Gastrocnemius medialis (tissue), 4 donors: ENCODE measurements at regions not wholly inside any gene's neighbourhood (a gene's known extent, or its start where the extent isn't known, plus 50 kb on each side); places are given as distances from the start of the nearest gene placed in this dataset.

ENCODE experiments used
- ATAC-seq, 2 donors: fragments of 150-250 bp; one replicate each; pipeline ENCODE4 v1.9.1; 2016
- DNase-seq, 2 donors: peaks; one replicate each; pipeline ENCODE4 v3.0.0-alpha.2; 2019
- H3K27ac ChIP-seq, 4 donors: fragments of 200-600 bp; sonication (generic); 1 replicate in 1 of 4; 2 replicates in 3 of 4; pipeline ENCODE4 v1.5.1; 2016 to 2018; ENCODE audit warnings: mild to moderate bottlenecking in 2 of 4, moderate library complexity in 1 of 4
- H3K27me3 ChIP-seq, 3 donors: fragments of 200-600 bp; sonication (generic) in 2 of 3; 1 replicate in 1 of 3; 2 replicates in 2 of 3; pipeline versions ENCODE4 v1.5.1 to v1.6.0; 2016 to 2019; ENCODE audit warnings: mild to moderate bottlenecking in 1 of 3, moderate library complexity in 1 of 3
- H3K36me3 ChIP-seq, 2 donors: fragments of 200-600 bp; sonication (generic) in 1 of 2; one replicate each; pipeline ENCODE4 v1.5.1; 2017 to 2018
- H3K4me1 ChIP-seq, 2 donors: fragments of 200-600 bp; sonication (generic) in 1 of 2; one replicate each; pipeline ENCODE4 v1.5.1; 2016 to 2017; ENCODE audit warnings: mild to moderate bottlenecking in 2 of 2
- H3K4me3 ChIP-seq, 4 donors: fragments of 200-600 bp; sonication (generic) in 3 of 4; 1 replicate in 1 of 4; 2 replicates in 3 of 4; pipeline ENCODE4 v1.5.1; 2016 to 2019; ENCODE audit warnings: mild to moderate bottlenecking in 2 of 4
- H3K9me3 ChIP-seq, 3 donors: fragments of 200-600 bp; sonication (generic) in 2 of 3; 1 replicate in 1 of 3; 2 replicates in 2 of 3; pipeline ENCODE4 v1.5.1; 2016 to 2019
- POLR2A ChIP-seq, 2 donors: fragments of 450-650 bp; IDR thresholded peaks; one replicate each; pipeline ENCODE4 v1.6.1; 2017; ENCODE audit warnings: antibody characterized with exemption in 2 of 2, mild to moderate bottlenecking in 2 of 2, moderate library complexity in 2 of 2
- in situ Hi-C, 4 donors: fragments of 200-750 bp; cut with MboI; loops; one replicate each; pipeline versions ENCODE4 v1.15.0 to v1.8.0; 2017; ENCODE audit warnings: low sequenced_read_pairs in 4 of 4
- intact Hi-C: fragments of 100-400 bp; cut with DNase I; formaldehyde crosslinking; loops from one replicate; pipeline ENCODE4 v1.15.1; 2023; ENCODE audit warnings: low total_unique reads
- TF ChIP-seq, protein P1 (sequence below), 5 experiments: fragments of 450-650 bp in 3 of 5; fragments of 200-600 bp in 2 of 5; sonication (generic) in 2 of 5; IDR thresholded peaks in 4 of 5; conservative IDR thresholded peaks in 1 of 5; 1 replicate in 4 of 5; 2 replicates in 1 of 5; pipeline ENCODE4 v1.5.1; 2016 to 2019; ENCODE audit warnings: antibody characterized with exemption in 5 of 5, mild to moderate bottlenecking in 3 of 5, moderate library complexity in 3 of 5

DNA sequence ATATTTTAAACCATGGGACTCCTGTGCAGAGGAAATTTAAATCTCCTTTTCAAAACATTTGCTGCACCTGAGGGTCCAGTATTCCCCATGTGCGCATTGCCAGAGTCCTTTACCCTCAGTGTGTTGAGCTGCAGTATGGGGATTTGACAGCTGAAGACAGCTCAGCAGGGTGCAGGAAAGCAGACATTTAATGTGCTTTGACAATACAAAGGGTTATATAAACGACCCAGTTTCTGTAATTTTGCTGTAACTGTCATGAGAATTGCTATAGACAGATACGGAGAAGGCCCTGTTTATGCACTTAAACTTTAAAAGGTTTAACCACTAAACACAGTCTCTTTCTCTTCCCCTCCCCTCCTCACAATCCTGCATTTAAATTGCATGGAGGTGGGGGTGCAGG lies 393.4 kb downstream of the MID1IP1 start:
- TF ChIP-seq, protein P1, sequence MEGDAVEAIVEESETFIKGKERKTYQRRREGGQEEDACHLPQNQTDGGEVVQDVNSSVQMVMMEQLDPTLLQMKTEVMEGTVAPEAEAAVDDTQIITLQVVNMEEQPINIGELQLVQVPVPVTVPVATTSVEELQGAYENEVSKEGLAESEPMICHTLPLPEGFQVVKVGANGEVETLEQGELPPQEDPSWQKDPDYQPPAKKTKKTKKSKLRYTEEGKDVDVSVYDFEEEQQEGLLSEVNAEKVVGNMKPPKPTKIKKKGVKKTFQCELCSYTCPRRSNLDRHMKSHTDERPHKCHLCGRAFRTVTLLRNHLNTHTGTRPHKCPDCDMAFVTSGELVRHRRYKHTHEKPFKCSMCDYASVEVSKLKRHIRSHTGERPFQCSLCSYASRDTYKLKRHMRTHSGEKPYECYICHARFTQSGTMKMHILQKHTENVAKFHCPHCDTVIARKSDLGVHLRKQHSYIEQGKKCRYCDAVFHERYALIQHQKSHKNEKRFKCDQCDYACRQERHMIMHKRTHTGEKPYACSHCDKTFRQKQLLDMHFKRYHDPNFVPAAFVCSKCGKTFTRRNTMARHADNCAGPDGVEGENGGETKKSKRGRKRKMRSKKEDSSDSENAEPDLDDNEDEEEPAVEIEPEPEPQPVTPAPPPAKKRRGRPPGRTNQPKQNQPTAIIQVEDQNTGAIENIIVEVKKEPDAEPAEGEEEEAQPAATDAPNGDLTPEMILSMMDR (IDR thresholded peaks at IDR 0.05 in 4 of 5, conservative IDR thresholded peaks at IDR 0.05 in 1 of 5): no peak
- no peak for TF ChIP-seq POLR2A (IDR thresholded peaks at IDR 0.05)
- Histone ChIP-seq H3K27me3 (peaks cover 0 to 3% (median 0%) of the 10 kb centered on the region in 3 donors), H3K4me1 (no peaks in the 10 kb centered on the region), H3K9me3 (no peaks in the 10 kb centered on the region), H3K36me3 (no peaks in the 10 kb centered on the region), H3K4me3 (no peak overlapping the region), H3K27ac (no peak overlapping the region)
- ATAC-seq: no peak
- in situ Hi-C loops: no loop called here
- intact Hi-C loops: no loop called here
- DNase-seq: no peak

DNA sequence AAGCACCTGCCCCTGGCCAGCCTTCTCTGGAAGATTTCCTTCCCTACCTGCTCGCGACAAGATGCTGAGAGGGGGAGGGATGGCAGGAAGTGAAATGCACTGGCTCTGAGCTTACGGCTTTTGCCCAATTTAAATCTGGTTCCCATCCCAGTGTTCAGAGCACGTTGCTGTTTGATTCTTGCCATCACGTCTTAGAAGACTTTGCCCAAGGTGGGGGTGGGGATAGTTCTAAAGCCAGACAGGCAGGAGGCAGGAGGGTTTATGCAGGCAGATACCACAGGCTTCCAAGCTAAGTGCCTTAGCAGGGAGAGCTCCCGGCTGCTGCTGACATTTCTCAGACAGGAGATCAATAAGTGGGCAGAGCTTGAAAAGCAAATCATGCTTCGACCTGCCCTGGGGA lies 393.9 kb downstream of the MID1IP1 start:
- intact Hi-C loops (no loop called here), in situ Hi-C loops (no loop called here)
- TF ChIP-seq, protein P1 (IDR thresholded peaks at IDR 0.05 in 4 of 5, conservative IDR thresholded peaks at IDR 0.05 in 1 of 5): no peak
- TF ChIP-seq POLR2A (IDR thresholded peaks at IDR 0.05): no peak
- Histone ChIP-seq H3K4me1 (no peaks in the 10 kb centered on the region), H3K27me3 (peaks cover 0 to 3% (median 0%) of the 10 kb centered on the region in 3 donors), H3K4me3 (no peak overlapping the region), H3K36me3 (no peaks in the 10 kb centered on the region), H3K27ac (no peak overlapping the region), H3K9me3 (no peaks in the 10 kb centered on the region)
- ATAC-seq: no peak
- DNase-seq: no peak

DNA sequence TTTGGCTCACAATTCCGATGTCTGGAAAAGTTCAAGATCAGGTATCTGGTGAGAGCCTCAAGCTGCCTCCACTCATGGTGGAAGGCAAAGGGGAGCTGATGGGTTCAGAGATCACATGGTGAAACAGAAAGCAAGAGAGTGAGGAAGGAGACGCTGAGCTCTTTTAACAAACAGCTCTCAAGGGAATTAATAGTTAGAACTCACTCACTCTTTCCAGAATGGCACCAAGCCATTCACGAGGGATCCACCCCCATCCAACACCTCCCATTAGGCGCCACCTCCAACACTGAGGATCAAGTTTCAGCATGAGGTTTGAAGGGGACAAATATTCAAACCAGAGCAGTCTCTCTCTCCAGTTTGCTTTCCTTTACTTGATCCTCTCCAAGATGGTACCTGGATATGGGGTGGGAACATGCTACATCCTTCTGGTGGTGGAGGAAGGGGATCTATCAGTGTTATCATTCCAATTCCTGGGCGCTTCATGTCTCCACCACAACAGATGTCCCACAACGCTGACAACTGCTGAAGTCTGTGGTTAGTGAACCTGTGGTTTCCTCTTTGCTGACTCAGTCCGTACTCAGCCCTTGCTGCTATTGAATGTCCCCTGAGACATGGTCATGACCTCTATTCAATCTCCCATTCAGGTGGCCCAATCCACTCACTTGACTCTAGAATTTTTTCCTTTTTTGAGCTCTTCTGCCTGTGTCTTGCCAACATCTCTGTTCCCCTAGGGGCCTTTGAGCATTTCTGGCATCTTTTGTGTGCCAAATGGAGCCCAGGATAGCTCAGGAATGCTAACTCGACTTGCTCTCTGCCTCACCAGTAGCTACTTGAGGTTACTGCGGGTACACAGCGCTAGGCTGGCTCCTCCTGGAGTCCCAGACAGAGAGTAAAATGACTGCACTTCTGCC lies 395.2 kb downstream of the MID1IP1 start:
- peak; percentile 94 to 96 for ATAC-seq

GRCh38 chrX:39199429-39199828 lies 398.2 kb downstream of the MID1IP1 start:
- Histone ChIP-seq H3K4me1 (no peaks in the 10 kb centered on the region), H3K27me3 (no peaks in the 10 kb centered on the region), H3K36me3 (no peaks in the 10 kb centered on the region), H3K9me3 (no peaks in the 10 kb centered on the region), H3K4me3 (no peak overlapping the region), H3K27ac (no peak overlapping the region)
- DNase-seq (no peak), ATAC-seq (no peak)
- intact Hi-C loops (no loop called here), in situ Hi-C loops (no loop called here)
- no peak for TF ChIP-seq POLR2A (IDR thresholded peaks at IDR 0.05)
- TF ChIP-seq, protein P1 (IDR thresholded peaks at IDR 0.05 in 4 of 5, conservative IDR thresholded peaks at IDR 0.05 in 1 of 5): no peak

More for the DNA sequence above, 395.2 kb downstream of the MID1IP1 start:
- Histone ChIP-seq H3K27ac (peak overlapping the region; percentile 45 to 63 (median 58)), H3K36me3 (no peaks in the 10 kb centered on the region), H3K4me1 (no peaks in the 10 kb centered on the region), H3K4me3 (peak overlapping the region in 2 of 4 donors; percentile 5 to 17), H3K27me3 (no peaks in the 10 kb centered on the region), H3K9me3 (no peaks in the 10 kb centered on the region)
- peak; percentile 25 to 35 for DNase-seq
- in situ Hi-C loops (no loop called here), intact Hi-C loops (no loop called here)
- no peak for TF ChIP-seq POLR2A (IDR thresholded peaks at IDR 0.05)
- TF ChIP-seq, protein P1 (IDR thresholded peaks at IDR 0.05 in 4 of 5, conservative IDR thresholded peaks at IDR 0.05 in 1 of 5): no peak
